ENCODE measurements at regions not wholly inside any gene's neighbourhood (a gene's known extent, or its start where the extent isn't known, plus 50 kb on each side); places are given as distances from the start of the nearest gene placed in this dataset.

GRCh38 chr2:82289446-82289845 lies 1984.9 kb upstream of the LRRTM1 start:
- H3K27me3 ChIP-seq (ENCODE audit: insufficient read depth, low read length, poor library complexity): no peaks in the 10 kb centered on the region
- no peak overlapping the region for H3K9ac ChIP-seq (ENCODE audit: low read depth, low read length)
- DNase-seq: no peak
- TF ChIP-seq, protein P1, sequence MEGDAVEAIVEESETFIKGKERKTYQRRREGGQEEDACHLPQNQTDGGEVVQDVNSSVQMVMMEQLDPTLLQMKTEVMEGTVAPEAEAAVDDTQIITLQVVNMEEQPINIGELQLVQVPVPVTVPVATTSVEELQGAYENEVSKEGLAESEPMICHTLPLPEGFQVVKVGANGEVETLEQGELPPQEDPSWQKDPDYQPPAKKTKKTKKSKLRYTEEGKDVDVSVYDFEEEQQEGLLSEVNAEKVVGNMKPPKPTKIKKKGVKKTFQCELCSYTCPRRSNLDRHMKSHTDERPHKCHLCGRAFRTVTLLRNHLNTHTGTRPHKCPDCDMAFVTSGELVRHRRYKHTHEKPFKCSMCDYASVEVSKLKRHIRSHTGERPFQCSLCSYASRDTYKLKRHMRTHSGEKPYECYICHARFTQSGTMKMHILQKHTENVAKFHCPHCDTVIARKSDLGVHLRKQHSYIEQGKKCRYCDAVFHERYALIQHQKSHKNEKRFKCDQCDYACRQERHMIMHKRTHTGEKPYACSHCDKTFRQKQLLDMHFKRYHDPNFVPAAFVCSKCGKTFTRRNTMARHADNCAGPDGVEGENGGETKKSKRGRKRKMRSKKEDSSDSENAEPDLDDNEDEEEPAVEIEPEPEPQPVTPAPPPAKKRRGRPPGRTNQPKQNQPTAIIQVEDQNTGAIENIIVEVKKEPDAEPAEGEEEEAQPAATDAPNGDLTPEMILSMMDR (IDR thresholded peaks at IDR 0.05; ENCODE audit: borderline replicate concordance, extremely low read depth, low read length, poor library complexity, severe bottlenecking): no peak
- TF ChIP-seq EZH2 (IDR thresholded peaks at IDR 0.05; ENCODE audit: borderline replicate concordance, low read depth, low read length, severe bottlenecking): no peak
- H3K27ac ChIP-seq (ENCODE audit: low read length): no peak overlapping the region
- H3K36me3 ChIP-seq (ENCODE audit: insufficient read depth, low read length): no peaks in the 10 kb centered on the region
- H3K4me1 ChIP-seq (ENCODE audit: insufficient read depth, low read length): no peaks in the 10 kb centered on the region
- no peak overlapping the region for H2AFZ ChIP-seq (ENCODE audit: low read depth, low read length)
- no peak overlapping the region for H3K4me3 ChIP-seq (ENCODE audit: low read depth in 1 of 2, low read length in 2 of 2)
- no peaks in the 10 kb centered on the region for H4K20me1 ChIP-seq (ENCODE audit: insufficient read depth, low read length)
- no peaks in the 10 kb centered on the region for H3K9me3 ChIP-seq (ENCODE audit: insufficient read depth, low read length, severe bottlenecking)
- no peak overlapping the region for H3K4me2 ChIP-seq (ENCODE audit: insufficient read depth, low read length)
- no peak for ATAC-seq (ENCODE audit: insufficient read depth, low read depth)
- no peaks in the 10 kb centered on the region for H3K79me2 ChIP-seq (ENCODE audit: insufficient read depth, low read length)

DNA sequence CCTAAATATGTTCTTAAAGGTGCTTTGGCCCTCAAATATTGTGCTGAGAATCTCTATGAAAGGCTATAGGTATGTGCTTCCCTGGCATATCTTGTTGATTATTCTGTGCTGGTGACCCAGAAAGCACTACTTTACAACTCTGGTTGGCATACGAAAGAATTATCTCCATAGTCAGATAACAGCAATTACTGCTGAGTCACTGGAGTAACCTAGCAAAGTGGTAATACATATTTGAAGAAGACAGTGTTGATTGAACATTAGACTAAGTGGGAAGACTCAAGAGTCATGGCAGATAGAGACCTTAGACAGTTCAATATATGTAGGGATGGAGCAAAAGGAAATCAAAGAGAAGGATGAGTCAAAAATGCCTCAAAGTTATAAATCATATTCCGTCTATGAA lies 1978.5 kb upstream of the LRRTM1 start:
- TF ChIP-seq, protein P1 (IDR thresholded peaks at IDR 0.05; ENCODE audit: borderline replicate concordance, extremely low read depth, low read length, poor library complexity, severe bottlenecking): no peak
- TF ChIP-seq EZH2 (IDR thresholded peaks at IDR 0.05; ENCODE audit: borderline replicate concordance, low read depth, low read length, severe bottlenecking): no peak

DNA sequence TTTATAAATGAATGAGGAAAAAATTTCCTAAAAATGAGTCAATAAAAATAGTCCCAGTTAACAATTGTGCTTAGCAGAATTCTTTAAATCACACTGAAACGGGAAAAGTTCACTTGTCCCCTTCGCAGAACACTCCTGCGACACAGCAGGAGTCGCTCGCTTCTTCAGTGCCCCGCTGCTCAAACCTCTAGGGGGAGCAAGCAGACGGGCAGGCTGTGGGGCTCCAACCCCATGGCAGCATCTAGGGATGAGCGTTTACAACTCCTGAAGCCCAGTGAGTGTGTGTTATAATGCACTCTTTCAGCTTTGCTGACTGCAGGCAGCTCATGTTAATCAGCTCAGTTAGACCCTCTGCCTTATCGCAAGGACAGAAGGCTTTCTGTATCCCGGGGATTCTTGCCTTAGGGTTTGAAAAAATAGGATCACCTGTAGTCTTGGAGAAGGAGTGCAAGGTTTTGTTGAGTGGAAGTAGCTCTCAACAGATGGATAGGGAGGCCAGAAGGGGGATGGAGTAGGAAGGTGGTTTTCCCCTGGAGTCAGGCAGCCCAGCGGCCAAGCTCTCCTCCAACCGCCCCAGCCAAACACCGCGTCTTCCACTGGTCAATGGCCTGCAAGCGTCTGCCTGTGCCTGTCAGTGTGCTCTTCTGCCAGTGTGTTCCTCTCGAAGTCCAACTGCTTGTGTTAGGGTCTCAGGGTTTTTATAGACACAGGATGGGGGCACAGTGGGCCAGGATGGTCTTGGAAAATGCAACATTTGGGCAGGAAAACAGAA lies 1977.7 kb upstream of the LRRTM1 start:
- Histone ChIP-seq H3K27me3 (ENCODE audit: insufficient read depth, low read length, poor library complexity) (no peaks in the 10 kb centered on the region), H3K4me3 (ENCODE audit: low read depth in 1 of 2, low read length in 2 of 2) (no peak overlapping the region), H3K9me3 (ENCODE audit: insufficient read depth, low read length, severe bottlenecking) (no peaks in the 10 kb centered on the region), H3K36me3 (ENCODE audit: insufficient read depth, low read length) (no peaks in the 10 kb centered on the region), H3K4me1 (ENCODE audit: insufficient read depth, low read length) (no peaks in the 10 kb centered on the region), H4K20me1 (ENCODE audit: insufficient read depth, low read length) (no peaks in the 10 kb centered on the region), H3K4me2 (ENCODE audit: insufficient read depth, low read length) (no peak overlapping the region), H3K9ac (ENCODE audit: low read depth, low read length) (no peak overlapping the region), H3K79me2 (ENCODE audit: insufficient read depth, low read length) (no peaks in the 10 kb centered on the region), H3K27ac (ENCODE audit: low read length) (no peak overlapping the region), H2AFZ (ENCODE audit: low read depth, low read length) (no peak overlapping the region)
- TF ChIP-seq EZH2 (IDR thresholded peaks at IDR 0.05; ENCODE audit: borderline replicate concordance, low read depth, low read length, severe bottlenecking): no peak
- TF ChIP-seq, protein P1 (IDR thresholded peaks at IDR 0.05; ENCODE audit: borderline replicate concordance, extremely low read depth, low read length, poor library complexity, severe bottlenecking): no peak
- DNase-seq: no peak
- ATAC-seq (ENCODE audit: insufficient read depth, low read depth): no peak

More for the DNA sequence above, 1978.5 kb upstream of the LRRTM1 start:
- ATAC-seq (ENCODE audit: insufficient read depth, low read depth): no peak
- Histone ChIP-seq H2AFZ (ENCODE audit: low read depth, low read length) (no peak overlapping the region), H3K9me3 (ENCODE audit: insufficient read depth, low read length, severe bottlenecking) (no peaks in the 10 kb centered on the region), H3K4me2 (ENCODE audit: insufficient read depth, low read length) (no peak overlapping the region), H3K36me3 (ENCODE audit: insufficient read depth, low read length) (no peaks in the 10 kb centered on the region), H3K9ac (ENCODE audit: low read depth, low read length) (no peak overlapping the region), H3K27me3 (ENCODE audit: insufficient read depth, low read length, poor library complexity) (no peaks in the 10 kb centered on the region), H3K4me1 (ENCODE audit: insufficient read depth, low read length) (no peaks in the 10 kb centered on the region), H3K4me3 (ENCODE audit: low read depth in 1 of 2, low read length in 2 of 2) (no peak overlapping the region), H3K27ac (ENCODE audit: low read length) (no peak overlapping the region), H4K20me1 (ENCODE audit: insufficient read depth, low read length) (no peaks in the 10 kb centered on the region), H3K79me2 (ENCODE audit: insufficient read depth, low read length) (no peaks in the 10 kb centered on the region)
- no peak for DNase-seq
